ENCODE measurements at regions not wholly inside any gene's neighbourhood (a gene's known extent, or its start where the extent isn't known, plus 50 kb on each side); places are given as distances from the start of the nearest gene placed in this dataset.

DNA sequence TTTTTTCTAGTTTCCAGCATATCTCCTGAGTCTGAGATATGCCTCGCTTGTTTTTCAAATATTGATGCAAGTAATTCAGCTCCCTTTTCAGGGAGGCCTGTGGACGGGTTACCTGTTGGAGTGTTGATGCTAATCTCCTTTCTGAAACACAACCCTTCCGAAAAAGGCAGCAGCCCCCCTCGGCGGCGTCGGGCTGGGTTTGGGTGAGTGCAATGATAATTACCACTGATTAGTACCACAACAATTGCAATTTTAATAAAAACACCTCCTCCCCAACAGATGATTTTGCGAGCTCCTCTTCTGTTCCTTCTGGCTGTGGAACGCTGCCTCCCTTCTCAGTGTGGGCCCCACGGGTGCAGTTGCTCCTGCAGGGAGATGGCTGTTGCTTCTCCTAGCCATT is 66.3 kb downstream of the PTGR3 start:
- TF ChIP-seq, protein P1, sequence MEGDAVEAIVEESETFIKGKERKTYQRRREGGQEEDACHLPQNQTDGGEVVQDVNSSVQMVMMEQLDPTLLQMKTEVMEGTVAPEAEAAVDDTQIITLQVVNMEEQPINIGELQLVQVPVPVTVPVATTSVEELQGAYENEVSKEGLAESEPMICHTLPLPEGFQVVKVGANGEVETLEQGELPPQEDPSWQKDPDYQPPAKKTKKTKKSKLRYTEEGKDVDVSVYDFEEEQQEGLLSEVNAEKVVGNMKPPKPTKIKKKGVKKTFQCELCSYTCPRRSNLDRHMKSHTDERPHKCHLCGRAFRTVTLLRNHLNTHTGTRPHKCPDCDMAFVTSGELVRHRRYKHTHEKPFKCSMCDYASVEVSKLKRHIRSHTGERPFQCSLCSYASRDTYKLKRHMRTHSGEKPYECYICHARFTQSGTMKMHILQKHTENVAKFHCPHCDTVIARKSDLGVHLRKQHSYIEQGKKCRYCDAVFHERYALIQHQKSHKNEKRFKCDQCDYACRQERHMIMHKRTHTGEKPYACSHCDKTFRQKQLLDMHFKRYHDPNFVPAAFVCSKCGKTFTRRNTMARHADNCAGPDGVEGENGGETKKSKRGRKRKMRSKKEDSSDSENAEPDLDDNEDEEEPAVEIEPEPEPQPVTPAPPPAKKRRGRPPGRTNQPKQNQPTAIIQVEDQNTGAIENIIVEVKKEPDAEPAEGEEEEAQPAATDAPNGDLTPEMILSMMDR (IDR thresholded peaks at IDR 0.05) = no peak
- TF ChIP-seq EP300 (IDR thresholded peaks at IDR 0.05) (no peak), POLR2A (IDR thresholded peaks at IDR 0.05) (no peak), POLR2AphosphoS5 (IDR thresholded peaks at IDR 0.05) (no peak)
